Heart left ventricle (tissue), 16 donors: ENCODE measurements at regions not wholly inside any gene's neighbourhood (a gene's known extent, or its start where the extent isn't known, plus 50 kb on each side); places are given as distances from the start of the nearest gene placed in this dataset.

Source experiments
- ATAC-seq, 4 donors: fragments of 200-7000 bp; cut with Tn5 transposase; one replicate each; pipeline ENCODE4 v1.9.1; 2020 to 2022; ENCODE audit warnings: moderate library complexity in 4 of 4, mild to moderate bottlenecking in 3 of 4, moderate number of reproducible peaks in 1 of 4
- DNase-seq, 5 donors: peaks; one replicate each; pipeline ENCODE4 v3.0.0-alpha.2; 2020
- H3K27ac ChIP-seq, 12 donors: fragments of 200-600 bp; sonication (generic) in 4 of 12; one replicate each; pipeline versions ENCODE4 v1.5.0 to v1.8.0; 2016 to 2022; ENCODE audit warnings: mild to moderate bottlenecking in 2 of 12
- H3K27me3 ChIP-seq, 9 donors: fragments of 200-600 bp; sonication (generic) in 2 of 9; one replicate each; pipeline versions ENCODE4 v1.5.1 to v1.8.0; 2016 to 2022; ENCODE audit warnings: mild to moderate bottlenecking in 3 of 9
- H3K36me3 ChIP-seq, 9 donors: fragments of 200-600 bp; sonication (generic) in 2 of 9; one replicate each; pipeline versions ENCODE4 v1.5.0 to v1.8.0; 2018 to 2022; ENCODE audit warnings: mild to moderate bottlenecking in 2 of 9
- H3K4me1 ChIP-seq, 12 donors: fragments of 200-600 bp; sonication (generic) in 4 of 12; one replicate each; pipeline versions ENCODE4 v1.5.0 to v1.8.0; 2016 to 2022; ENCODE audit warnings: mild to moderate bottlenecking in 3 of 12
- H3K4me3 ChIP-seq, 12 donors: fragments of 200-600 bp; sonication (generic) in 4 of 12; one replicate each; pipeline versions ENCODE4 v1.5.0 to v1.8.0; 2017 to 2022; ENCODE audit warnings: mild to moderate bottlenecking in 9 of 12, moderate library complexity in 4 of 12
- H3K9me3 ChIP-seq, 12 donors: fragments of 200-600 bp; sonication (generic) in 4 of 12; one replicate each; pipeline versions ENCODE4 v1.5.0 to v1.8.0; 2016 to 2022; ENCODE audit warnings: mild to moderate bottlenecking in 1 of 12
- POLR2A ChIP-seq, 2 donors: fragments of 450-650 bp; IDR thresholded peaks; one replicate each; pipeline ENCODE4 v1.6.1; 2017; ENCODE audit warnings: antibody characterized with exemption in 2 of 2, mild to moderate bottlenecking in 2 of 2, moderate library complexity in 2 of 2
- WGBS, 4 donors: extraction: QIAGEN DNeasy Blood & Tissue Kit in 2 of 4; methylation state at CpG; one replicate each; pipeline versions ENCODE4 v1.1.5 to v1.1.7; 2013 to 2018; 5-methylcytosine and 5-hydroxymethylcytosine counted together
- intact Hi-C, 10 donors: fragments of 100-400 bp; cut with DNase I; formaldehyde crosslinking; loops; one replicate each; pipeline versions ENCODE4 v1.11.1 to v1.14.2; 2022
- TF ChIP-seq, protein P1 (sequence below), 12 donors: fragments of 200-600 bp; sonication (generic) in 4 of 12; IDR thresholded peaks; one replicate each; pipeline versions ENCODE4 v1.5.0 to v1.8.0; 2018 to 2022; ENCODE audit warnings: antibody characterized with exemption in 12 of 12, mild to moderate bottlenecking in 5 of 12
- donor health status: ischemic (EF 13 %, LVEDD 7.1; RV severe dilation, severe dysfunction).
- donor health status: healthy with polysubstance abuse.
- donor health status: DM: no; HTN: yes; CAD: no.
- donor health status: DM: no; HTN: no; CAD: no.
- donor health status: ischemic (EF 25% LVEDD 6.9; RV normal size, moderate dysfunction).
- donor health status: ischemic (EF 25% LVEDD 5.7; RV mildly dilated, moderate dysfunction).
- donor health status: healthy.
- donor health status: DM: yes; HTN: yes; CAD: no.
- donor health status: ischemic (EF 35%, LVEDD 5.7; RV mildly dilated, moderate dysfunction).
- donor health status: nonischemic (EF 11% LVEDD 7.7; RV severe dilation, severe dysfunction).
- donor health status: DM: yes; HTN: yes; CAD: no.
- donor health status: PGD.
- donor health status: ischemic (EF 29% LVEDD 5.4; RV normal size, mild dysfunction).
- donor health status: nonischemic (EF 23%, LVEDD 6.1; RV moderate dilation, normal function).

DNA sequence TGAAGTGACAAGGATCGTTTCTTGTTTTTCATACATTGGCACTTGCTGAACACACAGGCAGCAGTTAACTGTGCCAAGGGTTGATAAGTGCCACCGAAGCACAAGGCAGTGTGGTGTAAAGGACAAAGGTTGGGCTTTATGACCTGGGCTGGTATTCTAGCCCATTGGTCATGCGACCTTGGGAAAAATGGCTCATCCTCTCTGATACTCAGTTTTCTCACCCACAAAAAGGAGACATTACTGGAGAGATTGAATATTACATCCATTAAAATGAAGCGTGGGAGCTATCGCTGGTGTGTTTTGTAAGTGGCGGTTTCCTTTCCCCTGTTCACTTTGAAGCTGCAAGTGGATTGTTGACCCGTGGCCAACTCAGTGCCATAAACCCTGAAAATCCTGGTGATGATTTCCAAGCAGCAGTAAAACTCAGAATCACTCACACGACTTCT is 216.9 kb downstream of the HAPSTR1 start:
- WGBS, 4 donors: 60 to 71% (median 62%) methylated on average over 8 of the region's 8 CpGs
- peak; percentile 53 to 81 (median 60) for ATAC-seq
- Histone ChIP-seq H3K27ac (no peak overlapping the region), H3K36me3 (no peaks in the 10 kb centered on the region), H3K4me1 (peaks cover 0 to 17% (median 0%) of the 10 kb centered on the region in 12 donors), H3K27me3 (peaks cover 0 to 4% (median 0%) of the 10 kb centered on the region in 9 donors), H3K4me3 (no peak overlapping the region), H3K9me3 (no peaks in the 10 kb centered on the region)
- intact Hi-C loops: loop anchor here in 2 of 10 donors (5.0 to 10.0 kb wide), 2 partner anchors 64 to 196 kb away; no protein-coding TSS in a partner anchor
- no peak for TF ChIP-seq POLR2A (IDR thresholded peaks at IDR 0.05)
- TF ChIP-seq, protein P1, sequence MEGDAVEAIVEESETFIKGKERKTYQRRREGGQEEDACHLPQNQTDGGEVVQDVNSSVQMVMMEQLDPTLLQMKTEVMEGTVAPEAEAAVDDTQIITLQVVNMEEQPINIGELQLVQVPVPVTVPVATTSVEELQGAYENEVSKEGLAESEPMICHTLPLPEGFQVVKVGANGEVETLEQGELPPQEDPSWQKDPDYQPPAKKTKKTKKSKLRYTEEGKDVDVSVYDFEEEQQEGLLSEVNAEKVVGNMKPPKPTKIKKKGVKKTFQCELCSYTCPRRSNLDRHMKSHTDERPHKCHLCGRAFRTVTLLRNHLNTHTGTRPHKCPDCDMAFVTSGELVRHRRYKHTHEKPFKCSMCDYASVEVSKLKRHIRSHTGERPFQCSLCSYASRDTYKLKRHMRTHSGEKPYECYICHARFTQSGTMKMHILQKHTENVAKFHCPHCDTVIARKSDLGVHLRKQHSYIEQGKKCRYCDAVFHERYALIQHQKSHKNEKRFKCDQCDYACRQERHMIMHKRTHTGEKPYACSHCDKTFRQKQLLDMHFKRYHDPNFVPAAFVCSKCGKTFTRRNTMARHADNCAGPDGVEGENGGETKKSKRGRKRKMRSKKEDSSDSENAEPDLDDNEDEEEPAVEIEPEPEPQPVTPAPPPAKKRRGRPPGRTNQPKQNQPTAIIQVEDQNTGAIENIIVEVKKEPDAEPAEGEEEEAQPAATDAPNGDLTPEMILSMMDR (IDR thresholded peaks at IDR 0.05): no peak
- DNase-seq: no peak

DNA sequence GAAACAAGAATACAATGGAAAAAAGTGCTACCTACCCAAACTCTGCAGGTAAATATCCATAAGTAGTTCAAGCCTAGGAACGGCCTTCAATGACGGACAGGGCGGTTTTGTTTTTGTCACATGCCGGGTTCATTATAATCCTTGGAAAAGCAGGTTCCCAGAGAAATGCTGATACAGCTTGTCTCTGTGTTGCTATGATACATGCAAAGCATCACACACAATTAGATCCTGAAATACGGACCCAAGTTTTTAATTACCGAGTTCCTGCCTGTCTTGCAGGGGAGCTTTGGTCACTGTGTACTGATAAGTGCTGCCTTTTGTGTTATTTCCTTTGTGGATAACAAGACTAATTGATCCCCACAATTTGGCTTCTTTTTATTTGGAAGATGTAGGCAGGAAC is 217.4 kb downstream of the HAPSTR1 start:
- H3K27ac ChIP-seq: no peak overlapping the region
- WGBS, 4 donors: 35 to 66% (median 45%) methylated on average over 6 of the region's 6 CpGs
- intact Hi-C loops: loop anchor here in 2 of 10 donors (5.0 to 10.0 kb wide), 2 partner anchors 63 to 196 kb away; no protein-coding TSS in a partner anchor

DNA sequence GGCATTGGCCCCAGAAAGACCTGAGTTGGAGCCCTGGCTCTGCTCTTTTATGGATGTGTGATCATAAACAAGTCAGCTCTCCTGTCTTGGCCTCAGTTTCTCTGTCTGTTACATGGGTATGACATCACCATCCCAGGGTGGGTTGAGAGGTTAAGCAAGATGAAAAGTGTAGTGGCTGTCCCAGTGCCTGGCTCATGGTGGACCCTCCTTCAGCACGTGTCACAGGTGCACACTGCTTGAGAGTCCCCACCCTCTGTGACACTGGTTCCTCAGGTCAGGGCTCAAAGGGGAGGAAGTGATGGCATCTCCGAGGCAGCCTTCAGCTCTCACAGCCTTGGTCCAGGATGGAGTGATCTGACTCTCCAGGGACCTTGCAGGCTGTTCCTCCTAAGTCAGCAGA is 218.4 kb downstream of the HAPSTR1 start:
- H3K27me3 ChIP-seq: peaks cover 0 to 4% (median 0%) of the 10 kb centered on the region in 9 donors
- DNase-seq (no peak), ATAC-seq (no peak)
- H3K27ac ChIP-seq: no peak overlapping the region
- no peaks in the 10 kb centered on the region for H3K36me3 ChIP-seq
- intact Hi-C loops: loop anchor here in 2 of 10 donors (5.0 to 10.0 kb wide), 2 partner anchors 62 to 195 kb away; no protein-coding TSS in a partner anchor
- WGBS, 4 donors: 50 to 69% (median 56%) methylated on average over 2 of the region's 2 CpGs
- TF ChIP-seq POLR2A (IDR thresholded peaks at IDR 0.05): no peak
- TF ChIP-seq, protein P1 (IDR thresholded peaks at IDR 0.05): no peak
- H3K4me3 ChIP-seq: no peak overlapping the region
- H3K9me3 ChIP-seq: no peaks in the 10 kb centered on the region
- H3K4me1 ChIP-seq: peaks cover 0 to 17% (median 0%) of the 10 kb centered on the region in 12 donors

More for the DNA sequence above, 217.4 kb downstream of the HAPSTR1 start:
- Histone ChIP-seq H3K27me3 (peaks cover 0 to 4% (median 0%) of the 10 kb centered on the region in 9 donors), H3K4me1 (peaks cover 0 to 17% (median 0%) of the 10 kb centered on the region in 12 donors), H3K4me3 (no peak overlapping the region), H3K9me3 (no peaks in the 10 kb centered on the region), H3K36me3 (no peaks in the 10 kb centered on the region)
- TF ChIP-seq POLR2A (IDR thresholded peaks at IDR 0.05): no peak
- TF ChIP-seq, protein P1 (IDR thresholded peaks at IDR 0.05): no peak
- ATAC-seq: no peak
- DNase-seq: no peak

DNA sequence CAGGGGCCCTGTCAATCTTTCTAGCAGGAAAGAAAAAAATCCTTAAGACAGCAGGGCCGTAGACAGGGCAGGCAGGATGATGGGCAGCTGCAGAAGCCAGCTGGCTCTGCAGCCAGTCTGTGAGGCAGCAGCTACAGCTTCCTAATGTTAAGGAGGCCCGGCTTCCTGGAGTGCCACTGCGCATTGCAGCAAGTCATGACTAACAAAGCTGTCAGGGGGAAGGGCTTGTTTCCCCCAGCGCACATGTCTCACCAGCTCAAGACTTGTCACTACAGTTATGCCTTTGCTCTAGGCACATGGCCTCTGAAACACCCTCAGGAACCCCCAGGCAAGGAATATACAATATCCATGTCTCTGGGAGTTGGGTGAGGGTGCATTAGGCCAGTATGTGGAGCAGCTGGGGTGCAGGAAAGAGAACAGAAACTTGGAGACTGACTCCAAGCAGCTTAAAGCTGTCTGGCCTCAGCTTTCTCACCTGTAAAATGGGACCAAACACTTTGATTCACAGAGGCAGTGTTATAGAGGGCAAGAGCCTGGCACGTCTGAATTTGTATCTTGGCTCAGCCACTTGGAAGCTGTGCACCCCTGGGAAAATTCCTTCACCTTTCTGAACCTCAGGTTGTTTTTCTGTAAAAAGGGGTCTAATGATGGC is 220.0 kb downstream of the HAPSTR1 start:
- 21 to 62% (median 32%) methylated on average over 4 to 5 of the region's 5 CpGs for WGBS, 4 donors
- Histone ChIP-seq H3K27me3 (peaks cover 0 to 4% (median 0%) of the 10 kb centered on the region in 9 donors), H3K36me3 (no peaks in the 10 kb centered on the region), H3K27ac (no peak overlapping the region), H3K4me3 (no peak overlapping the region), H3K4me1 (peaks cover 0 to 17% (median 0%) of the 10 kb centered on the region in 12 donors), H3K9me3 (peaks cover 0 to 10% (median 0%) of the 10 kb centered on the region in 12 donors)
- intact Hi-C loops: no loop called here
- ATAC-seq (peak in 3 of 4 donors; percentile 13 to 51 (median 26)), DNase-seq (peak in 1 of 5 donors; percentile 28)
- TF ChIP-seq, protein P1 (IDR thresholded peaks at IDR 0.05): no peak
- TF ChIP-seq POLR2A (IDR thresholded peaks at IDR 0.05): no peak
